Activated CD8-positive, alpha-beta T cell treated with anti-CD3 and anti-CD28 coated beads, Interleukin-2, amount 10 ng/mL, durations not matched to agents 7 days and 5 days (primary cell): ENCODE measurements at regions not wholly inside any gene's neighbourhood (a gene's known extent, or its start where the extent isn't known, plus 50 kb on each side); places are given as distances from the start of the nearest gene placed in this dataset.
"Not testable (repeated sequence)": the region's sequence is repeated elsewhere in the genome, so short reads cannot be mapped to it uniquely, and the experiment has no call there.

Experiments
- ATAC-seq: fragments of 150-1000 bp; cut with Tn5 transposase; one replicate; pipeline ENCODE4 v1.10.0; 2021; ENCODE audit warnings: moderate library complexity
- CTCF ChIA-PET: fragments of 350-600 bp; sonication (Branson Sonifier 250); formaldehyde crosslinking; loops from one replicate; lab custom pipeline; 2021; ENCODE audit warnings: antibody characterized with exemption; lab: Charles Lee
- POLR2A ChIA-PET: fragments of 350-600 bp; sonication (Branson Sonifier 250); formaldehyde crosslinking; loops from one replicate; lab custom pipeline; 2021; ENCODE audit warnings: antibody characterized with exemption; lab: Charles Lee
- DNase-seq: peaks from one replicate; pipeline ENCODE4 v3.0.0-alpha.2; 2020
- H3K27ac Mint-ChIP-seq: one replicate; pipeline ENCODE4 v1.8.0; 2021; ENCODE audit warnings: mild to moderate bottlenecking, mixed read lengths
- H3K27me3 Mint-ChIP-seq: one replicate; pipeline ENCODE4 v1.8.0; 2021; ENCODE audit warnings: low read depth, mixed read lengths
- H3K36me3 Mint-ChIP-seq: one replicate; pipeline ENCODE4 v1.8.0; 2021; ENCODE audit warnings: low read depth, mixed read lengths
- H3K4me1 Mint-ChIP-seq: one replicate; pipeline ENCODE4 v1.8.0; 2021; ENCODE audit warnings: low read depth, mixed read lengths
- H3K4me3 Mint-ChIP-seq: one replicate; pipeline ENCODE4 v1.8.0; 2021; ENCODE audit warnings: mild to moderate bottlenecking, mixed read lengths
- H3K9me3 Mint-ChIP-seq: one replicate; pipeline ENCODE4 v1.8.0; 2022; ENCODE audit warnings: mixed read lengths; ENCODE audit not compliant: insufficient read depth

DNA sequence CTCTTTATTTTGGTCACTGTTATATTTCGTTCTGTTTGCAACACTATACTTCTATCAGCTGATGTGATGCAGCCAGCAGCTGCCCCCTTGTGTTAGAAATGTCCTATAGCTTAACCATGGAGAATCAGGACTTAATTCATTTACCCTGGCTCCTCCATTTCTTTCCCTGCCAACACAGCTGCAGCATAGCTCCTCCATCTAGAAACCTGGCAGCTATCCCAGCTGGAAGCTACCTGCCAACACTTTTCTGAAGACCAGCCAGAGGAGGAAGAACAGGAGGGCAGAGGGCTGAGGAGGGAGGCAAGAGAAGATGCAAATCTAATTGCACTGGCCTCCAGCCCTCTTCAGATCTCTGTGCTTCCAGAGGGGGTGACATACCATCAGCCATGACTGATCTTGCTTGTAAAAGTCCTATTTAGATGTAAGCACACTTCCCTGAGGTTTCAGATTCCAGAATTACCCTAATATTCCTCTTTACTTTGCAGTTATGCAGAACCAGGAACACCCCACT is 156.8 kb upstream of the TMEM260 start:
- Mint-ChIP-seq H3K4me1 (no peaks in the 10 kb centered on the region), H3K36me3 (no peaks in the 10 kb centered on the region), H3K27me3 (peaks cover 4% of the 10 kb centered on the region), H3K4me3 (no peak overlapping the region), H3K27ac (no peak overlapping the region), H3K9me3 (no peaks in the 10 kb centered on the region)
- CTCF ChIA-PET, result interaction anchor here (0.7 to 2.6 kb wide), 6 partner anchors 31 to 700 kb away, joined by 3 to 9 read pairs (median 4); no protein-coding TSS in a partner anchor
- DNase-seq, result peak; percentile 23
- POLR2A ChIA-PET, result no interaction called here
- ATAC-seq, result no peak

DNA sequence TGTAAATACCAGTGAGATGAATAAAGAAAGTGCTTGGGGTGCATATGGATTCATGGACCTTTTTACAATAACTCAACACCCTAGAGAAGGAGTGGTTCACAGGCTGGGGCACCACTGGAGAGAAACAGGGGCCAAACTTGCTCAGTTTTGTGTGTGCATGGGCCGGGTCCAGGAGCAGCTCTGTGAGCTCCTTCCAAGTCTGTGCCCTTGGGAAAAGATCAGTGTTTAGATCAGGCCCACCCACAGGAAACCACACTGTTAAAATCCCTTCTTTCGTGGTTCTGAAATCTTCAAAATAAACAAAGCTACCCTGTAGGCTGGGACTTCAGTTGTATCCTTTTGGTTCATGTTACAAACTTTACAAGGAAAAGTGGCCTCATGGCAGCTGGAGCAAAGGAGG is 156.1 kb upstream of the TMEM260 start:
- H3K4me1 Mint-ChIP-seq, result no peaks in the 10 kb centered on the region
- H3K27ac Mint-ChIP-seq, result no peak overlapping the region
- DNase-seq (no peak), ATAC-seq (no peak)
- ChIA-PET CTCF (interaction anchor here (1.3 kb wide), 1 partner anchor 986 kb away, joined by 3 read pairs; no protein-coding TSS in a partner anchor), POLR2A (no interaction called here)
- no peaks in the 10 kb centered on the region for H3K9me3 Mint-ChIP-seq
- H3K4me3 Mint-ChIP-seq, result no peak overlapping the region
- no peaks in the 10 kb centered on the region for H3K36me3 Mint-ChIP-seq
- H3K27me3 Mint-ChIP-seq, result peaks cover 4% of the 10 kb centered on the region

DNA sequence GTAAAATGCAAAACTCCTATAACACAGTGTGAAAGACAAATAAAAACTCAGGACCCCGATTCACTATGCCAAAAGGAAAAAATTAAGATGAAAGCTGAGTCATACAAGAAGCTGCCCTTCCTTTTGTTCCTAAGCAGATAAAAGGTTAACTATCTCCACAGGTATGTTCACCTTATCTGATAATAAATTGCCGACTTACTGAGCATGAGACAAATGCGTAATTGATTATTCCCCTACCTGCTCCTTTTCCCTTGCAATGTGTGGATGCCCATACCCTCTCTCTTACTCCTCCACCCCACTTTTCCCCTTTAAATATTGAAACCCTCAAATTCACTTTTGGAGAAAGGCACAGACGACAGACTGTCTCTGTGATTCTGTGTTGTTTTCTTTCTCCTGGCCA is 148.6 kb upstream of the TMEM260 start:
- Mint-ChIP-seq H3K4me3 (no peak overlapping the region), H3K9me3 (no peaks in the 10 kb centered on the region), H3K4me1 (no peaks in the 10 kb centered on the region), H3K27ac (no peak overlapping the region), H3K36me3 (no peaks in the 10 kb centered on the region), H3K27me3 (peaks cover 15% of the 10 kb centered on the region)
- POLR2A ChIA-PET, result interaction anchor here (0.7 kb wide), 1 partner anchor 864 kb away, joined by 3 read pairs; no protein-coding TSS in a partner anchor
- ATAC-seq (no peak), DNase-seq (no peak)
- CTCF ChIA-PET, result interaction anchor here (1.8 kb wide), 1 partner anchor 44 kb away, joined by 4 read pairs; no protein-coding TSS in a partner anchor

DNA sequence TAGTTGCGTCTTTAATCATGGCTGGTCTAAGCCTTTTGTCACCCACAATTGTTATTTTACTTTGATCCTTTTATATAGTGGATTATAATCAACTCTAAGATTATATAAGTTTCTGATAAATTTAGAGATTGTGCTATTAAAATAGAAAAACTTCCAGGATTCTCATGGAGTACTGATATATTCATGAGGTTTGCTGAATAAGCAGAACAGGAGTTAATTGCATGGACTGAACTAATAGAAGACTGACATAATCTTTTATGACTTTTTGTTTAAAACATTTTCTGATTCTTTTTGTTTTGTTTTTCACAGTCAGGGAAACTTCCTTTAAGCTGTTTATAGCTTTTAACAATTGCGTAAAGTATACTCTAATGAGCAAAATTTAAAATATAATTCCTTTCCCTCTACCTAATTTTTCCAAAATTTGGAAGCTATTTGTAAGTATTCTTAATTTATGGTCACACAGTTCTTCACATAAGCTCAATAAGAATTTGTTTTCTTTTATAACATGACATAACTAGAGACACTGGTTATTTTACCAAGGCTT is 129.9 kb upstream of the TMEM260 start:
- Mint-ChIP-seq H3K27ac (no peak overlapping the region), H3K36me3 (peaks cover 2% of the 10 kb centered on the region)
- POLR2A ChIA-PET, result no interaction called here

DNA sequence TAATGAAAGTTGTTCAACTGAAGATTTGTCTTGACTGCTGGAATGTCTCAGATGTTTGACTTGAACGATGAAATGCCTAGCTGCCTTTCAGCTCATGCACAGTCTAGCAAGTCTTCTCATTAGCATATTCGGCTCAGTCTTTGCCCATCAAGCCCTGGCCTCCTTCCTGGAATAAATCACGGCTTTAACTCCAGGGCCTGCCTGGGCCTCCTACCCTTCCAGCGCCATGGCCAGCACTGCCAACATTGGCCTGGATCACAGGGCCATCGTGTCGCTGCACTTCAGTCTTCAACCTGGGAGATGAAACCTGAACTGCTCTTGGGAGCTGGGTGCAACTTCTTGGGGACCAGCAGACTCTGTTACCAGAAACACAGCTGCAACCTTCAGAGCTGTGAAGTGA is 126.7 kb upstream of the TMEM260 start:
- H3K27me3 Mint-ChIP-seq, result peaks cover 12% of the 10 kb centered on the region
- ChIA-PET CTCF (interaction anchor here (0.8 to 1.2 kb wide), 2 partner anchors 30 to 721 kb away, joined by 3 read pairs; no protein-coding TSS in a partner anchor), POLR2A (no interaction called here)
- H3K4me3 Mint-ChIP-seq, result no peak overlapping the region
- H3K36me3 Mint-ChIP-seq, result no peaks in the 10 kb centered on the region
- no peak overlapping the region for H3K27ac Mint-ChIP-seq
- H3K9me3 Mint-ChIP-seq, result peaks cover 10% of the 10 kb centered on the region
- no peaks in the 10 kb centered on the region for H3K4me1 Mint-ChIP-seq
- ATAC-seq (no peak), DNase-seq (no peak)

More for the DNA sequence above, 129.9 kb upstream of the TMEM260 start:
- no peak for DNase-seq
- Mint-ChIP-seq H3K27me3 (peaks cover 3% of the 10 kb centered on the region), H3K4me1 (no peaks in the 10 kb centered on the region), H3K9me3 (peaks cover 10% of the 10 kb centered on the region), H3K4me3 (no peak overlapping the region)
- no peak for ATAC-seq
- CTCF ChIA-PET, result no interaction called here

DNA sequence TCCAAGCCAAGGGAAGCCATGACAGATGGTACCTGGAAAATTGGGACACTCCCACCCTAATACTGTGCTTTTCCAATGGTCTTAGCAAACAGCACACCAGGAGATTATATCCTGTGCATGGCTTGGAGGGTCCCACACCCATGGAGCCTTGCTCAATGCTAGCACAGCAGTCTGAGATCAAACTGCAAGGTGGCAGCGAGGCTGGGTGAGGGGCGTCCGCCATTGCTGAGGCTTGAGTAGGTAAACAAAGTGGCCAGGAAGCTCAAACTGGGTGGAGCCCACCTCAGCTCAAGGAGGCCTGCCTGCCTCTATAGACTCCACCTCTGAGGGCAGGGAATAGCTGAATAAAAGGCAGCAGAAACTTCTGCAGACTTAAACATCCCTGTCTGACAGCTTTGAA is 124.9 kb upstream of the TMEM260 start:
- DNase-seq, CTCF ChIA-PET, H3K4me1 Mint-ChIP-seq, POLR2A ChIA-PET, ATAC-seq, H3K36me3 Mint-ChIP-seq, H3K9me3 Mint-ChIP-seq, H3K4me3 Mint-ChIP-seq, H3K27ac Mint-ChIP-seq: not testable (repeated sequence)
- peaks cover 14% of the 10 kb centered on the region for H3K27me3 Mint-ChIP-seq

DNA sequence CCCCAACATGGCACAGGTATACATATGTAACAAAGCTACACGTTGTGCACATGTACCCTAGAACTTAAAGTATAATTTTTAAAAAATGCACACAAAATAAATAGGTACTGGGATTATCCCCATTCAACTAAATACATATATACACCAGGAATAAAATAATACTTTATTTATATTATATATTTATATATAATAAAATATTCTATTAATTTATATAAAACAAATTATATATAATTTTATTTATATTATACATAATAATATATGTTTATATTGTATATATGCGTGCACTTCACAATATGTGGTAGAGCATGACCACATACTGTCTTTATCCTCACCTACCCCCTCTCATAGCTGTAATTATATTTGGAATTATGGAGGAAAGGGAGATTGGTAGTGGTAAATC is 119.1 kb upstream of the TMEM260 start:
- CTCF ChIA-PET, result interaction anchor here (2.0 kb wide), 1 partner anchor 14 kb away, joined by 5 read pairs; no protein-coding TSS in a partner anchor
- DNase-seq (no peak), ATAC-seq (no peak)
- H3K9me3 Mint-ChIP-seq, result no peaks in the 10 kb centered on the region
- POLR2A ChIA-PET, result no interaction called here
- H3K27ac Mint-ChIP-seq, result no peak overlapping the region
- H3K27me3 Mint-ChIP-seq, result peaks cover 23% of the 10 kb centered on the region
- H3K4me3 Mint-ChIP-seq, result no peak overlapping the region
- H3K4me1 Mint-ChIP-seq, result no peaks in the 10 kb centered on the region
- H3K36me3 Mint-ChIP-seq, result no peaks in the 10 kb centered on the region

DNA sequence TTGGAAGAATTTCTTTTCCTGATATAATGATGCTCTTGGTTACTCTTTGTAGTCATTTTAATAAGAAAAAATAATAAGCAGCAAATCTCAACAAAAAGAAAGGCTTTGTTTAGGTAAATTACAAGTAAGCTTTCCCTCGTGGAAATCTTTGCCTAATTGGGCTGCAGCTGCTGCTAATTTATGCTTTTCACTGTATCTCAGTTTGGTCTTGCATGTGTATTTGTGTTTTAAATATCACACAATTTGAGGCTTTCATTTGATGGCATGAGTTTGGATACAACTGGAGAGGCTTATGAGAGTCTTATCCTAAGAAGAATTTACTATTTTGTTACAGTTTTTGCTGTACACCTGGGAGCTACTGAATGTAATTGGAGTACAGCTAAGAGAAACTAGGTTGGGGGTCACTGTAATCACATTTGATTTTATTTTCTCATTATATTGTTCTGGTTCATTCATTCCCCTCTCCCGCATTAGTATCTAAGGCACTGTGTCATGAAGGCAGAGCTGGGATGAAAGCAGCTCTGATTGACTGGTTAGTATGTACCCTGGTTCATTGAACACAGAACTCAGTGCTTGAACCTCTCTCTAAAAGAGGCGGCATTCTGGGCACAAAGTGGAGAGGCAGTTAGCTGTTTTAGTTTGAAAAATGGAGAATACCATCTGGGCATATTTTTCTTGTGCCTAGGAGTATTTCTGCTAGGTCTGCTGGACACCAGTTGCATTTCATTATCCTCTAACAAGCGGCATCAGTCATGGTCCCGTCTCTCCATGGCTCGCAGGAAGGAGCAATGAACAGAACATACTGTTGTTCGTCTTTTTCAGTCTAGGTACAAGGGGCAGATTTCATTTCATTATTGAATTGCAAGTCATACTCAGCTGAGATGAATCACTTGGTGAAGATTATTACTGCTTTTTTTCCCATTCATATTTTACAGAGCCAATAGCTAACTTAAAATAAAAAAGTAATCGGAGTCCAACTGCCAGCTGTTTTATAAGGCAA is 118.0 kb upstream of the TMEM260 start:
- POLR2A ChIA-PET, result interaction anchor here (0.6 kb wide), 1 partner anchor 1202 kb away, joined by 3 read pairs; no protein-coding TSS in a partner anchor
- peaks cover 24% of the 10 kb centered on the region for H3K27me3 Mint-ChIP-seq
- no peak for DNase-seq
- no peaks in the 10 kb centered on the region for H3K9me3 Mint-ChIP-seq
- H3K4me3 Mint-ChIP-seq, result no peak overlapping the region
- H3K27ac Mint-ChIP-seq, result no peak overlapping the region
- no peak for ATAC-seq
- CTCF ChIA-PET, result interaction anchor here (1.3 to 2.0 kb wide), 2 partner anchors 13 to 28 kb away, joined by 5 read pairs; no protein-coding TSS in a partner anchor
- no peaks in the 10 kb centered on the region for H3K4me1 Mint-ChIP-seq
- no peaks in the 10 kb centered on the region for H3K36me3 Mint-ChIP-seq

DNA sequence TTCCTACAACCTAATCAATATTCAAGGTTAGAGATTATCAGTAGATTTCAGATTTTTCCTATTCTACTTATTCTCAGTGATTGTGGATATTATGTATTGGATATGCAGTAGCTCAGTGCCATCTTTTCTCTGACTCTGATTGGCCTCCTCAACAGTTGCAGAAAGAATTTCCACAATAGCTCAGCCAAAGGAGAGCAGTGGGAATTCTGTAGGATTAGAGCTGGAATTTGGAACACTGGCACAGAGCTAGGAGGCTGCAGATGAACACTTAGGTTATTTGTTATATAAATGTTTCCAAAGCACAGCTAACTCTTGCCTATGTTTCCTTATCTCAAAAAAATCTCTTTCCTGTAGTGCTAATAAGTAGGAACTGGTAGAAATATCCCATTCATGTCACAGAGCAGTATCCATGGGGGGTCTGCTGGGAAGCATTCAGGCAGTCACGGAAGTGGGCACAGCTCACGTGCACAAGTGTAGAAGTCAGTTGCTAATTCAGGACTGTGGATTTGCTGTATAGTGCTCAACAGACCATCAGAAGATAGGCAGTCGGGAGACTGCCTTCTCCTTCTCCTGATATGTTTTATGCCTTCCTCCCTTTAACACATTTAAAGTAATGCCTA is 116.2 kb upstream of the TMEM260 start:
- CTCF ChIA-PET, result interaction anchor here (1.1 kb wide), 1 partner anchor 11 kb away, joined by 5 read pairs; no protein-coding TSS in a partner anchor
- H3K36me3 Mint-ChIP-seq, result no peaks in the 10 kb centered on the region

DNA sequence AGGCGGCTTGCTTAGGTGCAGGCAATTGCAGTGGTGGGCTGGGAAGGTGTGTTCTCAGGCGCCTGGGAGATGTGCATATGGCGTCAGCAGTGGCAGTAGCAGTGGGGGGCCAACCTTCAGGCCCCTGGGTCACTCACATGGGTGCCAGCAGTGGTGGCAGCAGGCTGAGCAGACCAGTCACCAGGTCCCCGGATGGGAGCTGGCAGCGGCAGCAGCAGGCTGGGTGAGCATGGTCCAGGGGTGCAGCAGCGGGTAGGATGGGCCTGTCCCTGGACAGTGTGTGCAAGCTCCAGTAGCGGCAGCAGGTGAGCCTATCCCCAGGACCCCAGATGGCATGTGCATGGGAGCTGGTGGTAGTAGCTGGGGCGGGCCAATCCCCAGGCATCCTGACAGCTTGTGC is 108.5 kb upstream of the TMEM260 start:
- POLR2A ChIA-PET, result no interaction called here
- Mint-ChIP-seq H3K27me3 (peaks cover 17% of the 10 kb centered on the region), H3K27ac (no peak overlapping the region), H3K4me3 (no peak overlapping the region), H3K9me3 (no peaks in the 10 kb centered on the region), H3K36me3 (no peaks in the 10 kb centered on the region), H3K4me1 (no peaks in the 10 kb centered on the region)
- DNase-seq, result no peak
- no peak for ATAC-seq
- CTCF ChIA-PET, result no interaction called here

More for the DNA sequence above, 116.2 kb upstream of the TMEM260 start:
- ATAC-seq (no peak), DNase-seq (no peak)
- Mint-ChIP-seq H3K9me3 (no peaks in the 10 kb centered on the region), H3K27ac (no peak overlapping the region), H3K4me1 (no peaks in the 10 kb centered on the region), H3K4me3 (no peak overlapping the region), H3K27me3 (peaks cover 22% of the 10 kb centered on the region)
- POLR2A ChIA-PET, result no interaction called here

DNA sequence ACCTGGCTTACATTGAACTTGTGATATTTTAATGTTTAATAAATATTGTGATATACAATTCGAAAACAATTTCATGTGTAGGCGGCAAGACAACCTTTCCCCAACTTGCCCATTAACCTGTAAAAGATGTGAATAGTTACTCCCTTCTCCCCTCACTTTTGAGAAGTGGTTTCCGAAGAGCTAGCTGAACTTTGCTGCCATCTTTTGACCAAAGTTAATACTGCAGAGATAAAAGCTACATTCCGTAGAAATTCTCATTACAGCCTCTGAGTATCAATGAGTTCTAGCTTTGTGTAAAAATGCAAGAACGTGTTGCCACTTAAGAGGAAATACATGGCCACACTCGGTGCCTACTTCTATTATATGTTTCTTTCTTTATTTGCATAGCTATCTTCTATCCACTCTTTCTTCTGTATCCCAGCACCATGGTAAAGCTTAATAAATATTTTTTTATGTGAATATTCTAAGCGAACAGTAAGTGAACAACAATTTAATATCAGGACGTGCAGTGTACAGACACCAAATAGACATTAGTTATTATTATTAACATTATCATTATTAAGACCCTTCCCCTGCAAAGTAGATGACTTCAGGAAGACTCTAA is 105.1 kb upstream of the TMEM260 start:
- Mint-ChIP-seq H3K4me1 (no peaks in the 10 kb centered on the region), H3K4me3 (no peak overlapping the region), H3K9me3 (no peaks in the 10 kb centered on the region), H3K27ac (no peak overlapping the region), H3K36me3 (no peaks in the 10 kb centered on the region), H3K27me3 (peaks cover 16% of the 10 kb centered on the region)
- ATAC-seq (no peak), DNase-seq (peak; percentile 23)
- ChIA-PET CTCF (interaction anchor here (0.6 to 2.0 kb wide), 33 partner anchors 8 to 1263 kb away, joined by 3 to 21 read pairs (median 3); no protein-coding TSS in a partner anchor), POLR2A (no interaction called here)
